Endothelial cell of umbilical vein (primary cell): ENCODE measurements at regions not wholly inside any gene's neighbourhood (a gene's known extent, or its start where the extent isn't known, plus 50 kb on each side); places are given as distances from the start of the nearest gene placed in this dataset.

ENCODE experiments used
- BruUV-seq: library from RNA; stranded (reverse); fragments of 400-500 nt; replicated peaks from 2 replicates; lab custom pipeline; 2021; lab: Mats Ljungman, UMichigan
- CTCF ChIA-PET: fragments of 300-600, 350-600 bp; sonication (Branson Sonifier 250); formaldehyde crosslinking; loops from one replicate; lab custom pipeline; 2021; ENCODE audit warnings: antibody characterized with exemption, inconsistent platforms; lab: Charles Lee
- POLR2A ChIA-PET: fragments of 300-600, 350-600 bp; sonication (Branson Sonifier 250); formaldehyde crosslinking; loops from one replicate; lab custom pipeline; 2021; ENCODE audit warnings: antibody characterized with exemption, inconsistent platforms; lab: Charles Lee
- DNase-seq: peaks from one replicate; pipeline ENCODE4 v3.0.0-alpha.2; 2011; ENCODE audit warnings: low read depth, low spot score
- FAIRE-seq: peaks from 2 replicates; lab custom pipeline; 2011; peaks lifted over from hg19 to GRCh38; lab: Jason Lieb, UNC
- H2AFZ ChIP-seq: 2 replicates; pipeline ENCODE4 v1.6.0; 2012; ENCODE audit warnings: low read depth, low read length, control low read depth, inconsistent platforms
- H3K27ac ChIP-seq: 2 replicates; pipeline ENCODE4 v1.5.1; 2011; ENCODE audit warnings: low read depth, mild to moderate bottlenecking, control low read depth, low read length, moderate library complexity; ENCODE audit not compliant: insufficient read depth
- H3K27me3 ChIP-seq, 2 experiments: 2 replicates each; pipeline versions ENCODE4 v1.6.0 to v1.6.1; 2011; ENCODE audit warnings: low read length in 2 of 2, mixed read lengths in 1 of 2; ENCODE audit not compliant: control insufficient read depth in 2 of 2, insufficient read depth in 2 of 2
- H3K36me3 ChIP-seq, 2 experiments: 2 replicates in 1 of 2; 3 replicates in 1 of 2; pipeline ENCODE4 v1.5.1; 2011; ENCODE audit warnings: low read length in 2 of 2, mild to moderate bottlenecking in 1 of 2, moderate library complexity in 1 of 2; ENCODE audit not compliant: control insufficient read depth in 2 of 2, insufficient read depth in 2 of 2; ENCODE audit errors: extremely low read depth in 1 of 2
- H3K4me1 ChIP-seq: 3 replicates; pipeline ENCODE4 v1.5.1; 2011; ENCODE audit warnings: mild to moderate bottlenecking, low read length; ENCODE audit not compliant: control insufficient read depth, insufficient read depth; ENCODE audit errors: extremely low read depth
- H3K4me2 ChIP-seq: 2 replicates; pipeline ENCODE4 v1.6.1; 2011; ENCODE audit warnings: low read length, control low read depth, mixed read lengths; ENCODE audit not compliant: insufficient read depth
- H3K4me3 ChIP-seq, 3 experiments: fragments of 200-600 bp in 1 of 3; sonication (generic), shearing (Covaris generic) in 1 of 3; replicated peaks in 1 of 3; 2 replicates each; pipeline ENCODE4 v1.5.1; 2011 to 2016; ENCODE audit warnings: control low read depth in 3 of 3, low read length in 3 of 3, mild to moderate bottlenecking in 2 of 3, inconsistent platforms in 1 of 3, low read depth in 1 of 3, moderate library complexity in 1 of 3; ENCODE audit not compliant: insufficient read depth in 1 of 3
- H3K79me2 ChIP-seq: 2 replicates; pipeline ENCODE4 v1.6.0; 2012; ENCODE audit warnings: low read length, inconsistent platforms; ENCODE audit not compliant: control insufficient read depth, insufficient read depth
- H3K9ac ChIP-seq: replicated peaks from 2 replicates; pipeline ENCODE3; 2011; ENCODE audit warnings: low read length, control low read depth; ENCODE audit not compliant: insufficient read depth; ENCODE audit errors: extremely low read depth
- H3K9me1 ChIP-seq: replicated peaks from 3 replicates; pipeline ENCODE4 v1.6.0; 2011; ENCODE audit warnings: mild to moderate bottlenecking, low read length; ENCODE audit not compliant: control insufficient read depth, insufficient read depth; ENCODE audit errors: extremely low read depth
- H3K9me3 ChIP-seq: replicated peaks from 2 replicates; pipeline ENCODE4 v1.5.1; 2012; ENCODE audit warnings: low read length, inconsistent platforms; ENCODE audit not compliant: control insufficient read depth, insufficient read depth
- H4K20me1 ChIP-seq: replicated peaks from 2 replicates; pipeline ENCODE3; 2011; ENCODE audit warnings: mild to moderate bottlenecking, low read length; ENCODE audit not compliant: control insufficient read depth, insufficient read depth; ENCODE audit errors: extremely low read depth
- CTCF ChIP-seq, 2 donors: IDR thresholded peaks; 1 replicate in 1 of 2; 2 replicates in 1 of 2; pipeline ENCODE4 v1.5.1; 2011; ENCODE audit warnings: low read length in 2 of 2, mild to moderate bottlenecking in 2 of 2, moderate library complexity in 2 of 2, control low read depth in 1 of 2, inconsistent platforms in 1 of 2, low read depth in 1 of 2; ENCODE audit not compliant: insufficient read depth in 1 of 2; ENCODE audit errors: extremely low read depth in 1 of 2
- EZH2 ChIP-seq: IDR thresholded peaks from 2 replicates; pipeline ENCODE4 v1.6.1; 2012; ENCODE audit warnings: borderline replicate concordance, low read depth, mild to moderate bottlenecking, moderate library complexity, low read length, inconsistent platforms; ENCODE audit not compliant: severe bottlenecking
- FOS ChIP-seq: IDR thresholded peaks from 2 replicates; pipeline ENCODE4 v1.6.1; 2011; ENCODE audit warnings: mild to moderate bottlenecking, low read length, moderate library complexity, borderline replicate concordance; ENCODE audit not compliant: insufficient read depth
- GATA2 ChIP-seq: IDR thresholded peaks from 2 replicates; pipeline ENCODE4 v1.7.0; 2011; ENCODE audit warnings: low read depth, mild to moderate bottlenecking, moderate library complexity, mixed read lengths, low read length; ENCODE audit not compliant: insufficient read length, insufficient read depth
- JUN ChIP-seq: IDR thresholded peaks from 2 replicates; pipeline ENCODE4 v1.6.1; 2011; ENCODE audit warnings: borderline replicate concordance, low read depth; ENCODE audit not compliant: insufficient read length, insufficient read depth
- MYC ChIP-seq: IDR thresholded peaks from one replicate; pipeline ENCODE4 v1.6.1; 2011; ENCODE audit warnings: mild to moderate bottlenecking, low read depth, low read length
- POLR2A ChIP-seq: IDR thresholded peaks from 2 replicates; pipeline ENCODE4 v1.6.1; 2012; ENCODE audit warnings: low read depth, mild to moderate bottlenecking, control low read depth, low read length
- POLR2AphosphoS5 ChIP-seq: IDR thresholded peaks from 2 replicates; pipeline ENCODE4 v1.6.1; 2012; ENCODE audit warnings: low read depth, mild to moderate bottlenecking, control low read depth, low read length, moderate library complexity; ENCODE audit not compliant: insufficient read depth
- dilution Hi-C: fragments of 300-500 bp; cut with MboI; formaldehyde crosslinking; loops from one replicate; pipeline ENCODE4 v1.15.0; 2019; ENCODE audit warnings: low sequenced_read_pairs; ENCODE audit not compliant: extremely low pct_ligation_motif_present
- intact Hi-C: fragments of 100-400 bp; cut with micrococcal nuclease; formaldehyde crosslinking; loops from one replicate; pipeline ENCODE4 v1.10.0; 2022
- TF ChIP-seq, protein P1 (sequence below): IDR thresholded peaks from 2 replicates; pipeline ENCODE4 v1.6.1; 2011; ENCODE audit not compliant: insufficient read depth, insufficient read length

DNA sequence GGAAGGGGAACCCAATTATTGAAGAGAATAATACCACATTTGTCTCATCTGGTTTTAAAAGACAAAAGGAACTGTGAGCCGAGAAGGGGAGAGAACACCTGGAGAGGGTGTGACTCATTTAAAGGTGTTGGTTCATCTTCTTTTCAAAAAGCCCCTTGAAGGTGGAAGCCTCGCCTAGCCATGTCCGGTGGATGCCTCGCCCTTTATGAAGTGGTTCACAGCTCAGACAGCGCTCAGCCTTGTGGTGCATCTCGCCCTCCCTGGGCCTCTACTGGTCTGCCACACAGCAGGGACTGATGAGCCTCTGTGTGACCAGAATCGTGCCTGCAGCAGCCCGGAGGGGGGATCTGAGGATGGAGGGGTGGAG is 290.0 kb upstream of the CXCR4 start:
- Histone ChIP-seq H3K4me1 (no peaks in the 10 kb centered on the region), H3K9ac (no peak overlapping the region), H3K4me2 (no peak overlapping the region), H2AFZ (no peak overlapping the region), H3K27ac (no peak overlapping the region), H3K27me3 (no peaks in the 10 kb centered on the region), H3K9me3 (no peaks in the 10 kb centered on the region), H3K36me3 (no peaks in the 10 kb centered on the region), H3K4me3 (no peak overlapping the region), H3K79me2 (no peaks in the 10 kb centered on the region), H4K20me1 (no peaks in the 10 kb centered on the region), H3K9me1 (no peaks in the 10 kb centered on the region)
- dilution Hi-C loops: no loop called here
- BruUV-seq: no TSS peak
- FAIRE-seq: no peak
- POLR2A ChIA-PET: no interaction called here
- DNase-seq: no peak
- CTCF ChIA-PET: no interaction called here
- TF ChIP-seq POLR2A (no peak), POLR2AphosphoS5 (no peak), MYC (no peak), JUN (no peak), GATA2 (no peak), EZH2 (no peak), CTCF (IDR thresholded peaks at IDR 0.05; ENCODE audit: extremely low read depth in 1 of 2, insufficient read depth in 1 of 2, low read depth in 1 of 2, low read length in 2 of 2) (no peak), FOS (no peak)
- TF ChIP-seq, protein P1, sequence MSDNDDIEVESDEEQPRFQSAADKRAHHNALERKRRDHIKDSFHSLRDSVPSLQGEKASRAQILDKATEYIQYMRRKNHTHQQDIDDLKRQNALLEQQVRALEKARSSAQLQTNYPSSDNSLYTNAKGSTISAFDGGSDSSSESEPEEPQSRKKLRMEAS: no peak
- intact Hi-C loops: no loop called here
